ENCODE measurements at regions not wholly inside any gene's neighbourhood (a gene's known extent, or its start where the extent isn't known, plus 50 kb on each side); places are given as distances from the start of the nearest gene placed in this dataset.

DNA sequence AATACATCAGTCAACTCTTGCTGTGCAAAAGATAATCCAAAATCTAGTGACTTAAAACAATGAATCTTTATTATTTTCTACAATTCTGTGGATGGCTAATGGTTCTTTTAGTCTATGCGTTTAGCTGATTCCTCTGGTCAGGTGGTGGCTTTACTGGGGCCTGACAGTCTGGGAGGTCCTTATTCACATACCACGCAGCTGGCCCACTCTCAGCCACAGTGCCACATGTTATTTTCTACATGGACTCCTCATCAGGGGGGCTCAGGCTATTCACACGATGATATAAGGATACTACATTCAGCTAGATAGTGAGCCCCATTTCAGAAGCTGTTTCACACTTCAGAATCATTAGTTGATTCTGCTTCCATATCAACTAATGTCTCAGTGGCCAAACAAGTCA lies 287.5 kb upstream of the MGAT4C start:
- Histone ChIP-seq H3K27ac (no peak overlapping the region), H3K79me2 (ENCODE audit: insufficient read depth) (no peaks in the 10 kb centered on the region), H2AFZ (no peak overlapping the region), H3K9me2 (ENCODE audit: insufficient read depth) (no peaks in the 10 kb centered on the region), H3K4me3 (no peak overlapping the region), H3K36me3 (ENCODE audit: low read depth) (no peaks in the 10 kb centered on the region), H3K27me3 (replicated peaks; ENCODE audit: insufficient read depth) (no peaks in the 10 kb centered on the region), H4K20me1 (ENCODE audit: insufficient read depth) (no peaks in the 10 kb centered on the region), H3K9me3 (ENCODE audit: low read depth) (no peaks in the 10 kb centered on the region), H3K4me2 (ENCODE audit: unreplicated experiment) (no peak overlapping the region), H3K9ac (no peak overlapping the region), H3F3A (ENCODE audit: insufficient read depth) (no peaks in the 10 kb centered on the region), H3K4me1 (ENCODE audit: insufficient read depth) (no peaks in the 10 kb centered on the region)
- in situ Hi-C loops (cut with MboI), result no loop called here
- DNase-seq, result no peak
- WGBS, 2 experiments (ENCODE audit: low coverage in 1 of 2, low lambda C conversion rate in 2 of 2, missing lambda C conversion rate in 2 of 2), result 6 to 8% methylated on average over 3 of the region's 3 CpGs
- no peak for TF ChIP-seq EZH2 (IDR thresholded peaks at IDR 0.05; ENCODE audit: insufficient read depth, poor library complexity, severe bottlenecking)
- no peak for TF ChIP-seq EZH2phosphoT487 (IDR thresholded peaks at IDR 0.05; ENCODE audit: insufficient read depth, low read depth)

DNA sequence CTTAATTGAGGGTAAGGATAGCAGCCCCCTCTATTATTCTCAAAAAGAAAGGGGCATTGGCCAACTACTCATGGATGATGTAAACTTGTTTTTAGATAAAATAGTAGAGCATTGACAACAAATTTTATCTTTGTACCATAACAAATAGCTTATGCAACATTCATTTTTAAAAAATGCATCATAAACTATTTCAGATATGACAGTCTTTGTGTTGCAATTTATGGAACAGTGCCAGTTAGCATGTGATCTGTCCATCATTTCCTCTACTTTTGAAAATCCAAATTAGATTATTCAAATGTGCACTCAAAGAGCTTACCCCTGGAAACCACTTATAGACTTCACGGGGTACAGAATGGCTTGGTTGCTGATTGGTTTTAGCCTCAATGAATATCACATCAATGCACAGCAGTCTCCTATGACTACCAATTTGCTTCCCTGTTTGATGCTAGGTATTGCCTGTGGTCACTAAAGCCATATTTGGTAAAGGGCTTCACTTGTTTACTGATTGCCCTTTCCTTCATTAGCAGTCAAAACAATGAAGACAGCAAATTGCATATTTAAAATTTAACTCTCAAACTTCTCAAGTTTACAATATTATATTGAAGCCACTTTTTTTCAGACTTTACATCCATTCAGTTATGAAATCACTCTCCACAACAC lies 274.9 kb upstream of the MGAT4C start:
- 21 to 23% methylated on average over 1 of the region's 1 CpG for whole genome bisulfite sequencing, 2 experiments (ENCODE audit: low coverage in 1 of 2, low lambda C conversion rate in 2 of 2, missing lambda C conversion rate in 2 of 2)
- Histone ChIP-seq H3K4me2 (ENCODE audit: unreplicated experiment) (no peak overlapping the region), H3K27me3 (replicated peaks; ENCODE audit: insufficient read depth) (no peaks in the 10 kb centered on the region), H3K79me2 (ENCODE audit: insufficient read depth) (no peaks in the 10 kb centered on the region), H3K27ac (no peak overlapping the region), H3K4me1 (ENCODE audit: insufficient read depth) (no peaks in the 10 kb centered on the region), H3K9me3 (ENCODE audit: low read depth) (no peaks in the 10 kb centered on the region), H2AFZ (no peak overlapping the region), H4K20me1 (ENCODE audit: insufficient read depth) (no peaks in the 10 kb centered on the region), H3K36me3 (ENCODE audit: low read depth) (no peaks in the 10 kb centered on the region), H3F3A (ENCODE audit: insufficient read depth) (no peaks in the 10 kb centered on the region), H3K9ac (no peak overlapping the region), H3K9me2 (ENCODE audit: insufficient read depth) (no peaks in the 10 kb centered on the region), H3K4me3 (no peak overlapping the region)
- in situ Hi-C loops (cut with MboI), result no loop called here
- no peak for DNase-seq
- TF ChIP-seq EZH2phosphoT487 (IDR thresholded peaks at IDR 0.05; ENCODE audit: insufficient read depth, low read depth), result no peak
- TF ChIP-seq EZH2 (IDR thresholded peaks at IDR 0.05; ENCODE audit: insufficient read depth, poor library complexity, severe bottlenecking), result no peak

DNA sequence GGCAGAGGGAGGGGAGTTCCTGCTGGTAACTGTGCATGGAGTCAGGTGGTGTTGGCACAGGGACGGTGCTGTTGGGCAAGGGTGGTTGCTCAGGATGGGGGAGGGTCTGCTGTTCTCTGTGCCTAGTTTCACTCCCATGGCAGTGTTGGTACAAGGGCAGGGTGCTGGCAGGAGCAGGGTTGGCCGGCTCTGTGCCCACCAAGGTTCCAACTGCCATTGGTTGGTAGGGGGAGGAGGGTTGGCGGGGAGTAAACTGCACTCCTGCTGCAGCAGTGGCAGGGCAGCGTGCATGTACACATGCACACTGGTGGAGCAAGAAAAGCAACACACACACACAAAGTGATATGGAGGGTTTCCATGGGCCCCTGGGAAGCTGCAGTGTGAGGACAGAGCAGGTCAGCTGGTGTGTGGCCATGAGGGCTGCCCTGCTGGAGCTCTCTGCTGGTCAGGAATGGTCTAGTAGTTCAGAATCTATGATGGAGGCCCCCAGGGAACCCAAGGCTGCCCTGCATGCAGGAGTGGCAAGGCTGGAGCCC lies 269.9 kb upstream of the MGAT4C start:
- Histone ChIP-seq H3K27me3 (replicated peaks; ENCODE audit: insufficient read depth) (no peaks in the 10 kb centered on the region), H3K4me1 (ENCODE audit: insufficient read depth) (no peaks in the 10 kb centered on the region), H3K4me3 (no peak overlapping the region), H3K27ac (no peak overlapping the region), H2AFZ (no peak overlapping the region), H3K36me3 (ENCODE audit: low read depth) (no peaks in the 10 kb centered on the region), H3F3A (ENCODE audit: insufficient read depth) (no peaks in the 10 kb centered on the region), H4K20me1 (ENCODE audit: insufficient read depth) (no peaks in the 10 kb centered on the region), H3K9me3 (ENCODE audit: low read depth) (no peaks in the 10 kb centered on the region), H3K9ac (no peak overlapping the region), H3K4me2 (ENCODE audit: unreplicated experiment) (no peak overlapping the region), H3K79me2 (ENCODE audit: insufficient read depth) (no peaks in the 10 kb centered on the region), H3K9me2 (ENCODE audit: insufficient read depth) (no peaks in the 10 kb centered on the region)
- DNase-seq, result no peak
- in situ Hi-C loops (cut with MboI), result no loop called here
- no peak for TF ChIP-seq EZH2 (IDR thresholded peaks at IDR 0.05; ENCODE audit: insufficient read depth, poor library complexity, severe bottlenecking)
- no peak for TF ChIP-seq EZH2phosphoT487 (IDR thresholded peaks at IDR 0.05; ENCODE audit: insufficient read depth, low read depth)
- WGBS, 2 experiments (ENCODE audit: low coverage in 1 of 2, low lambda C conversion rate in 2 of 2, missing lambda C conversion rate in 2 of 2), result 50 to 66% methylated on average over 4 of the region's 4 CpGs

DNA sequence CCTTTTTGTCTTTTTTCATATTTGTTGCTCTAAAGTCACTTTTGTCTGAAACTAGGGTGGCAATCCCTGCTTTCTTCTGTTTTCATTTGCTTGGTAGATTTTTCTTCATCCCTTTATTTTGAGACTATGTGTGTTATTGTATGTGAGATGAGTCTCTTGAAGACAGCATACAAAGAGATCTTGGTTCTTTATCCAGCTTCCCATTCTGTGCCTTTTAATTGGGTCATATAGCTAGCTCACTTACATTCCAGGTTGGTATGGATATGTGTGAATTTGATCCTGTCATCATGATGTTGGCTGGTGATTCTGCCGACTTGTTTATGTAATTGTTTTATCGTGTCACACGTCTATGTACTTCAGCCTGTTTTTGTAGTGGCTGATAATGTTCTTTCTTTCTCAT lies 267.7 kb upstream of the MGAT4C start:
- H3K27me3 ChIP-seq (replicated peaks; ENCODE audit: insufficient read depth), result no peaks in the 10 kb centered on the region
- no peaks in the 10 kb centered on the region for H4K20me1 ChIP-seq (ENCODE audit: insufficient read depth)
- in situ Hi-C loops (cut with MboI), result no loop called here
- H3K4me1 ChIP-seq (ENCODE audit: insufficient read depth), result no peaks in the 10 kb centered on the region
- H3K79me2 ChIP-seq (ENCODE audit: insufficient read depth), result no peaks in the 10 kb centered on the region
- H3K9me3 ChIP-seq (ENCODE audit: low read depth), result no peaks in the 10 kb centered on the region
- no peak overlapping the region for H3K9ac ChIP-seq
- TF ChIP-seq EZH2 (IDR thresholded peaks at IDR 0.05; ENCODE audit: insufficient read depth, poor library complexity, severe bottlenecking) (no peak), EZH2phosphoT487 (IDR thresholded peaks at IDR 0.05; ENCODE audit: insufficient read depth, low read depth) (no peak)
- no peak for DNase-seq
- no peak overlapping the region for H3K27ac ChIP-seq
- no peak overlapping the region for H3K4me3 ChIP-seq
- 49 to 59% methylated on average over 3 of the region's 3 CpGs for WGBS, 2 experiments (ENCODE audit: low coverage in 1 of 2, low lambda C conversion rate in 2 of 2, missing lambda C conversion rate in 2 of 2)
- H3K4me2 ChIP-seq (ENCODE audit: unreplicated experiment), result no peak overlapping the region
- no peak overlapping the region for H2AFZ ChIP-seq
- H3F3A ChIP-seq (ENCODE audit: insufficient read depth), result no peaks in the 10 kb centered on the region
- no peaks in the 10 kb centered on the region for H3K36me3 ChIP-seq (ENCODE audit: low read depth)
- no peaks in the 10 kb centered on the region for H3K9me2 ChIP-seq (ENCODE audit: insufficient read depth)
